ENCODE measurements at regions not wholly inside any gene's neighbourhood (a gene's known extent, or its start where the extent isn't known, plus 50 kb on each side); places are given as distances from the start of the nearest gene placed in this dataset.

DNA sequence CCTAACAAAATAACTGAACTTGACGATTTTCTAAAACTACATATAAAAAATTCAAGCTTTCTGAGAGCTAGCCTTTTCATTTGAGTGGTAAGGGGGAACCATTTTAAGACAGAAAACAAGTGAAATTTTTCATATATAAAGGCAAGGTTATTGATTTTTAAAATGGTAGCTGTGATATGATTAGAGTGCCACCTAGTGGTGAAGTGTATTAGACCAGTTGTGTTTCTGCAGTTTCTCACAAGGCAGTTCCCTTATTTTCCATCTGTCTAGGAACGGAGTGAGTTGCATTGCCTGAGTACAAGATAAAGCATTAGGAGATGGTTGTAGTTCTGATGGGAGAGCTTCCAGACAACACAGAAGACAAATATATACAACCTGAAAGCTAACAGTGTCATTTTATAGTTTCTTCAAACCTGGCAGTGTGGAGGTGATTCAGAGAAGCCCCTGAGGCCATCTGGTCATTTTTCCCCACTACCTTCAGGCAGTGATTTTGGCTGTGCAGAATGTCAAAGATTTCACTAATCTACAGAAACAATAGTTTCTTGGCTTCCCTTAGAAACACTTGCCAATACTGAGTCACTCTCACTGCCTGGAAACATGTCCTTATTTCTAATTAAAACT lies 180.8 kb downstream of the C12orf50 start:
- H3K4me3 ChIP-seq (ENCODE audit: low read depth, low read length): no peak overlapping the region
- DNase-seq (ENCODE audit: low read depth): peak; percentile 63
- TF ChIP-seq, protein P1, sequence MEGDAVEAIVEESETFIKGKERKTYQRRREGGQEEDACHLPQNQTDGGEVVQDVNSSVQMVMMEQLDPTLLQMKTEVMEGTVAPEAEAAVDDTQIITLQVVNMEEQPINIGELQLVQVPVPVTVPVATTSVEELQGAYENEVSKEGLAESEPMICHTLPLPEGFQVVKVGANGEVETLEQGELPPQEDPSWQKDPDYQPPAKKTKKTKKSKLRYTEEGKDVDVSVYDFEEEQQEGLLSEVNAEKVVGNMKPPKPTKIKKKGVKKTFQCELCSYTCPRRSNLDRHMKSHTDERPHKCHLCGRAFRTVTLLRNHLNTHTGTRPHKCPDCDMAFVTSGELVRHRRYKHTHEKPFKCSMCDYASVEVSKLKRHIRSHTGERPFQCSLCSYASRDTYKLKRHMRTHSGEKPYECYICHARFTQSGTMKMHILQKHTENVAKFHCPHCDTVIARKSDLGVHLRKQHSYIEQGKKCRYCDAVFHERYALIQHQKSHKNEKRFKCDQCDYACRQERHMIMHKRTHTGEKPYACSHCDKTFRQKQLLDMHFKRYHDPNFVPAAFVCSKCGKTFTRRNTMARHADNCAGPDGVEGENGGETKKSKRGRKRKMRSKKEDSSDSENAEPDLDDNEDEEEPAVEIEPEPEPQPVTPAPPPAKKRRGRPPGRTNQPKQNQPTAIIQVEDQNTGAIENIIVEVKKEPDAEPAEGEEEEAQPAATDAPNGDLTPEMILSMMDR (IDR thresholded peaks at IDR 0.05; ENCODE audit: insufficient read depth, low read depth, low read length, missing control alignments): peak; percentile 66

DNA sequence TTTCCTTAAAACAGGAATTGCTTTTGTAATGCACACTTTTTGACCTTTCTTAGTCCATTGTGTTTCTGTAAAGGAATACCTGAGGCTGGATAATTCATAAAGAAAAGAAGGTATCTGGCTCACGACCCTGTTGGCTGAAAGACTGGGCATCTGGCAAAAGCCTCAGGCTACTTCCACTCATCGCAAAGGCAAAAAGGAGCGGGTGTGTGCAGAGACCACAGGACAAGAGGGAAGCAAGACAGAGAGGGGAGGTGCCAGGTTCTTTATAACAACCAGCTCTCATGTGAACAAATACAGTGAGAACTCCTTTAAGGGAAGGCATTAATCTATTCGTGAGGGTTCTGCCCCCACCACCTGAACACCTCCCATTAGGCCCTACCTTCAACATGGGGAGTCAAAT lies 182.1 kb downstream of the C12orf50 start:
- TF ChIP-seq, protein P1 (IDR thresholded peaks at IDR 0.05; ENCODE audit: insufficient read depth, low read depth, low read length, missing control alignments): no peak

DNA sequence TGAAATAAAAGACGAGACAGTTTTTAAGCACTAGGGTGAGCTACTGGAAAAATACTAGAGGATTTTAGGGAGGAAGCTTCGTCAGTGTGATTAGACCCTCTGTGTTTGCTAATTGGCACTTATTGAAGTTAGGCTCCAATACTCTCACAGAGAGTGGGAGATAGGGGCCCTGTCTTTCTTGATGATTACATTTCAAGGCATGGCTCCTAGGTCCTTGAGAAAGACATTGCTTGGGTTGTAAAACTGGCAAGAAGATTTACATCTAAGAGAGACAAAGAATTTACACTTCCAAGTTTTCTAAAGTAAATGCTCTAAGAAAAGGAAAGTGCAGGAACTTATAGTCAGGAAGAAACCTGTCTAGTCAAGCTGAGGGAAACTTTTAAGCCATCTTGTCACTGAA lies 183.2 kb downstream of the C12orf50 start:
- no peak overlapping the region for H3K4me3 ChIP-seq (ENCODE audit: low read depth, low read length)
- TF ChIP-seq, protein P1 (IDR thresholded peaks at IDR 0.05; ENCODE audit: insufficient read depth, low read depth, low read length, missing control alignments): no peak
- no peak for DNase-seq (ENCODE audit: low read depth)

More for the DNA sequence above, 182.1 kb downstream of the C12orf50 start:
- no peak for DNase-seq (ENCODE audit: low read depth)
- H3K4me3 ChIP-seq (ENCODE audit: low read depth, low read length): no peak overlapping the region

DNA sequence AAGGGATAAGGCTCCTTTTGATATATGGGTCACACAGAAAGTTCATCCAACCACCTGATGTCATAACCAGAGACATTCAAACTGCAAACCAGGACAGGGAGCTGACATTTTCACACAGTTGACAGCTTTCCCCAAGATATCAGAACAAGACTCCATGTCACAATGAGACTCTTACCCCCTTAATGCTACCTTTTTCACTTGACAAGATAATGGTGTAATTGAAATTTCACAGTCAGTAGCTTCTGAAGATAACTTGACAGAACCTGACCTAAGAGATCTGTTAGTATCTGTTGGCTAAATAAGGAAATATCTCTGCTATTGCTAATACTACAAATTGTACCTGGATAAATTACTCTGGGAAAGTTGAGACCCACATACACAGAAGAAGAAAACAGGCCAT lies 187.3 kb downstream of the C12orf50 start:
- no peak overlapping the region for H3K4me3 ChIP-seq (ENCODE audit: low read depth, low read length)
- DNase-seq (ENCODE audit: low read depth): no peak
- TF ChIP-seq, protein P1 (IDR thresholded peaks at IDR 0.05; ENCODE audit: insufficient read depth, low read depth, low read length, missing control alignments): no peak

DNA sequence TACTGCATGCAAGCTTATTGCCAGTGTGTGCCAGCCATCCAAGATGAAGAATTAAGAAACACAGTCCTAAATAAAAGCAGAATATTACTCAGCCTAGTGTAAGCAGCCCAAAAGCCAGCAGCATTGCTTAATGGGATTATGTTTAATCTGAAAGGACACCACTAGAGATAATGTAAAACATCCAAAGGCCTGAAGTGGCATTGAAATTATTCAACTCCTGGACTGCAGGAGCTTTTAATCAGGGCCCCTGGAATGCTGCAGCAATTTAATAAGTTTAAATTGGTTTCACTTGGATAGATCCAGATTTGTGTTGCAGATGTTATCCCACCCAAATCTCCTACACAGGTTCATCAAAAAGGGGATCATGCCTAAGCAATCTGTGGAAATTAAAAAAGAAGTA lies 193.0 kb downstream of the C12orf50 start:
- TF ChIP-seq, protein P1 (IDR thresholded peaks at IDR 0.05; ENCODE audit: insufficient read depth, low read depth, low read length, missing control alignments): no peak
- no peak overlapping the region for H3K4me3 ChIP-seq (ENCODE audit: low read depth, low read length)
- no peak for DNase-seq (ENCODE audit: low read depth)

DNA sequence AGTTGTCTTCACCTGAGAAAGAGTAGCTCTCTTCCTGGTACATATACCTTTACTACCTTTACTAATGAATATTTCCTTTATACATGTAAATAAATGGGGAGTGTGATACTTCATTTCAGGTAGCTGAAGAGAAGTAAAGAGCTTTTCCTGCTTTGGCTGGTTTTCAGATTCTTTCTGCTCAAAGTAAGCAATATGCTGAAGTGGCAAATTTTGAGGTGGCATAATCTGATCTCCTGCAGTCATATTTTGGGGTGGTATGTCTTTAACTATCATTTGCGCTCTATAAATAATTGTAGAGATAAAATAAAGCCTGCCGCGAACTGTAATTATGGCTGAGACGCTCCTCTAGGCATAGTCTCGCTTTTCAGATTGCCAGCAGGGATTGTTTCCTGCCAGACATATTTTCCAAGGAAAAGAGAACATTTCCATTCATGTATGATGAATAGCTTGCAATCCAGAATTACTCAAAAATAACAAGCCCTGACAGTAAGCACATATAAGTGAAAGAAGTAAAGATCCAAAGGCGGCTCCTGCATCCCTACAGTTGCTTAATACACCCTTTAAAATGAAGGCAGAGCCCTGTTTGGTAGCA lies 200.7 kb downstream of the C12orf50 start:
- no peak overlapping the region for H3K4me3 ChIP-seq (ENCODE audit: low read depth, low read length)
- no peak for DNase-seq (ENCODE audit: low read depth)
- TF ChIP-seq, protein P1 (IDR thresholded peaks at IDR 0.05; ENCODE audit: insufficient read depth, low read depth, low read length, missing control alignments): no peak

Data from GM12865 (cell line).